ENCODE measurements at regions not wholly inside any gene's neighbourhood (a gene's known extent, or its start where the extent isn't known, plus 50 kb on each side); places are given as distances from the start of the nearest gene placed in this dataset.

GRCh38 chr7:25900245-25900644, 251.8 kb upstream of the NFE2L3 start:
- Histone ChIP-seq H3K4me3 (ENCODE audit: low read depth, low read length, poor library complexity, severe bottlenecking) (no peak overlapping the region), H3K4me1 (ENCODE audit: insufficient read depth, low read length, poor library complexity, severe bottlenecking) (peaks cover 3% of the 10 kb centered on the region), H3K9me3 (ENCODE audit: low read depth, low read length, poor library complexity, severe bottlenecking) (no peaks in the 10 kb centered on the region), H3K36me3 (ENCODE audit: insufficient read depth, low read length, poor library complexity, severe bottlenecking) (no peaks in the 10 kb centered on the region), H3K27ac (ENCODE audit: low read depth, low read length, poor library complexity, severe bottlenecking) (no peak overlapping the region), H3K27me3 (replicated peaks; ENCODE audit: insufficient read depth, low read depth, low read length, poor library complexity) (no peaks in the 10 kb centered on the region)
- intact Hi-C loops (cut with micrococcal nuclease; ENCODE audit: unreplicated experiment), result no loop called here
- DNase-seq (ENCODE audit: low spot score), result no peak
- no peak for TF ChIP-seq EZH2 (IDR thresholded peaks at IDR 0.05; ENCODE audit: borderline replicate concordance, low read depth, low read length, poor library complexity, severe bottlenecking)
- TF ChIP-seq, protein P1, sequence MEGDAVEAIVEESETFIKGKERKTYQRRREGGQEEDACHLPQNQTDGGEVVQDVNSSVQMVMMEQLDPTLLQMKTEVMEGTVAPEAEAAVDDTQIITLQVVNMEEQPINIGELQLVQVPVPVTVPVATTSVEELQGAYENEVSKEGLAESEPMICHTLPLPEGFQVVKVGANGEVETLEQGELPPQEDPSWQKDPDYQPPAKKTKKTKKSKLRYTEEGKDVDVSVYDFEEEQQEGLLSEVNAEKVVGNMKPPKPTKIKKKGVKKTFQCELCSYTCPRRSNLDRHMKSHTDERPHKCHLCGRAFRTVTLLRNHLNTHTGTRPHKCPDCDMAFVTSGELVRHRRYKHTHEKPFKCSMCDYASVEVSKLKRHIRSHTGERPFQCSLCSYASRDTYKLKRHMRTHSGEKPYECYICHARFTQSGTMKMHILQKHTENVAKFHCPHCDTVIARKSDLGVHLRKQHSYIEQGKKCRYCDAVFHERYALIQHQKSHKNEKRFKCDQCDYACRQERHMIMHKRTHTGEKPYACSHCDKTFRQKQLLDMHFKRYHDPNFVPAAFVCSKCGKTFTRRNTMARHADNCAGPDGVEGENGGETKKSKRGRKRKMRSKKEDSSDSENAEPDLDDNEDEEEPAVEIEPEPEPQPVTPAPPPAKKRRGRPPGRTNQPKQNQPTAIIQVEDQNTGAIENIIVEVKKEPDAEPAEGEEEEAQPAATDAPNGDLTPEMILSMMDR (conservative IDR thresholded peaks at IDR 0.05; ENCODE audit: low read depth, low read length), result no peak
- no TSS peak for BruUV-seq (replicated peaks)
- ChIA-PET CTCF (no interaction called here), POLR2A (ENCODE audit: low non-redundant PET) (no interaction called here)

DNA sequence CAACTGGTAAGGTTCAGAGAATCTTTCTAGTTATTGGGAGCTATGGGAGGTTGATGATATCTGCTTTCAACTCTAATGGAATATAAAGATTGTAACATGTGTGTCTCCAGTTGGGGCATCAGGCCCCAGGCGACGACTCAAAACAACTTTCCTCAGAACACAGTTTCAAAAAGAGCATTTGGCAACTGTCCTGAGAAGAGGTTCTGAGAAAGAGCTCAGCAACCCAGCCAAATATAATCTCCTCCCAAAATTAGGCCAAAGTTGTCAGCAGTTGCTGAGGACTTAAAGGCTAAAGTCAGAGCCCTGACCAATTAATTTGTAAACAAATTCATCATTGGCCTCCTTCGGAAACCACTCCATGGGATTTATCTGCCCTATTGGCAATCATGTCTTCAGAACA, 251.1 kb upstream of the NFE2L3 start:
- BruUV-seq (replicated peaks), result no TSS peak
- H3K9me3 ChIP-seq (ENCODE audit: low read depth, low read length, poor library complexity, severe bottlenecking), result no peaks in the 10 kb centered on the region
- intact Hi-C loops (cut with micrococcal nuclease; ENCODE audit: unreplicated experiment), result no loop called here
- no peak overlapping the region for H3K4me3 ChIP-seq (ENCODE audit: low read depth, low read length, poor library complexity, severe bottlenecking)
- CTCF ChIA-PET, result no interaction called here
- POLR2A ChIA-PET (ENCODE audit: low non-redundant PET), result no interaction called here
- TF ChIP-seq, protein P1 (conservative IDR thresholded peaks at IDR 0.05; ENCODE audit: low read depth, low read length), result no peak
- no peak for TF ChIP-seq EZH2 (IDR thresholded peaks at IDR 0.05; ENCODE audit: borderline replicate concordance, low read depth, low read length, poor library complexity, severe bottlenecking)
- no peak overlapping the region for H3K27ac ChIP-seq (ENCODE audit: low read depth, low read length, poor library complexity, severe bottlenecking)
- no peaks in the 10 kb centered on the region for H3K27me3 ChIP-seq (replicated peaks; ENCODE audit: insufficient read depth, low read depth, low read length, poor library complexity)
- peaks cover 3% of the 10 kb centered on the region for H3K4me1 ChIP-seq (ENCODE audit: insufficient read depth, low read length, poor library complexity, severe bottlenecking)
- H3K36me3 ChIP-seq (ENCODE audit: insufficient read depth, low read length, poor library complexity, severe bottlenecking), result no peaks in the 10 kb centered on the region
- DNase-seq (ENCODE audit: low spot score), result no peak

DNA sequence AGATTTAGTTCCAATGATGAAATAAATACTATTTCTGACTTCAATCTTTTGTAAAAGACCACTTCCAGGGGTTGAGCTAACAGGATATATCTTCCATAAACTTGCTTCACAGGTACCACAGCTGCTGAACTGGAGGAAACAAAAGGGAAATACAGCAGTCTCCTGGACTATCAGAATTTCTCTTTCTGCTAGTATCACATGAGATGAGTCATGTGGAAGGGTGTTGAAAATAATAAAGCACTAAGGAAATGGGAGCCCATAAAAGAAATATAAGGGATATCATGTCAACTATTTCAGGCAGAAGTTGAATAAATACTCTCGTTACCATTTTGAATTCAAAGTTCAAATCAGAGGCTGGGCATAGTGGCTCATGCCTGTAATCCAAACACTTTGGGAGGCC, 250.3 kb upstream of the NFE2L3 start:
- Histone ChIP-seq H3K9me3 (ENCODE audit: low read depth, low read length, poor library complexity, severe bottlenecking) (no peaks in the 10 kb centered on the region), H3K27ac (ENCODE audit: low read depth, low read length, poor library complexity, severe bottlenecking) (no peak overlapping the region), H3K4me1 (ENCODE audit: insufficient read depth, low read length, poor library complexity, severe bottlenecking) (peaks cover 3% of the 10 kb centered on the region), H3K27me3 (replicated peaks; ENCODE audit: insufficient read depth, low read depth, low read length, poor library complexity) (no peaks in the 10 kb centered on the region), H3K4me3 (ENCODE audit: low read depth, low read length, poor library complexity, severe bottlenecking) (no peak overlapping the region), H3K36me3 (ENCODE audit: insufficient read depth, low read length, poor library complexity, severe bottlenecking) (no peaks in the 10 kb centered on the region)
- no TSS peak for BruUV-seq (replicated peaks)
- intact Hi-C loops (cut with micrococcal nuclease; ENCODE audit: unreplicated experiment), result no loop called here
- TF ChIP-seq EZH2 (IDR thresholded peaks at IDR 0.05; ENCODE audit: borderline replicate concordance, low read depth, low read length, poor library complexity, severe bottlenecking), result no peak
- TF ChIP-seq, protein P1 (conservative IDR thresholded peaks at IDR 0.05; ENCODE audit: low read depth, low read length), result no peak
- CTCF ChIA-PET, result no interaction called here
- no peak for DNase-seq (ENCODE audit: low spot score)
- POLR2A ChIA-PET (ENCODE audit: low non-redundant PET), result no interaction called here
